ENCODE measurements at regions not wholly inside any gene's neighbourhood (a gene's known extent, or its start where the extent isn't known, plus 50 kb on each side); places are given as distances from the start of the nearest gene placed in this dataset.
A peak's percentile ranks its signal among the peaks of the same experiment; 100 is the strongest.

- no peak for DNase-seq
These were observed 115.8 kb upstream of the IQCM start for GRCh38 chr4:149931431-149931830.

GRCh38 chr4:149932188-149932587 lies 116.5 kb upstream of the IQCM start:
- DNase-seq = no peak

- DNase-seq = no peak
These were observed 117.5 kb upstream of the IQCM start for GRCh38 chr4:149933120-149933519.

- DNase-seq = no peak
These were observed 118.2 kb upstream of the IQCM start for GRCh38 chr4:149933883-149934282.

- no peak for DNase-seq
These were observed 128.9 kb upstream of the DCLK2 start for GRCh38 chr4:149949381-149949780.

GRCh38 chr4:149951152-149951900 lies 126.9 kb upstream of the DCLK2 start:
- DNase-seq = no peak

- no peak for DNase-seq
These were observed 126.1 kb upstream of the DCLK2 start for GRCh38 chr4:149952101-149952500.

- DNase-seq = no peak
These were observed 125.5 kb upstream of the DCLK2 start for GRCh38 chr4:149952716-149953115.

GRCh38 chr4:149955780-149956390 lies 122.4 kb upstream of the DCLK2 start:
- DNase-seq = no peak

- DNase-seq = no peak
These were observed 121.6 kb upstream of the DCLK2 start for GRCh38 chr4:149956678-149957077.

- no peak for DNase-seq
These were observed 116.2 kb upstream of the DCLK2 start for GRCh38 chr4:149961876-149962597.

GRCh38 chr4:149964001-149964796 lies 114.0 kb upstream of the DCLK2 start:
- DNase-seq = no peak

- DNase-seq = no peak
These were observed 113.0 kb upstream of the DCLK2 start for GRCh38 chr4:149965206-149965605.

- no peak for DNase-seq
These were observed 105.8 kb upstream of the DCLK2 start for GRCh38 chr4:149972407-149972806.

GRCh38 chr4:149973181-149973580 lies 105.1 kb upstream of the DCLK2 start:
- no peak for DNase-seq

GRCh38 chr4:149975172-149975571 lies 103.1 kb upstream of the DCLK2 start:
- no peak for DNase-seq

- no peak for DNase-seq
These were observed 98.0 kb upstream of the DCLK2 start for GRCh38 chr4:149980121-149980682.

- peak; percentile 19 for DNase-seq
These were observed 97.3 kb upstream of the DCLK2 start for GRCh38 chr4:149980941-149981340.

GRCh38 chr4:149983401-149983800 lies 94.8 kb upstream of the DCLK2 start:
- no peak for DNase-seq

GRCh38 chr4:149983931-149984330 lies 94.3 kb upstream of the DCLK2 start:
- DNase-seq = no peak

- no peak for DNase-seq
These were observed 92.3 kb upstream of the DCLK2 start for GRCh38 chr4:149985981-149986380.

GRCh38 chr4:149986917-149987316 lies 91.3 kb upstream of the DCLK2 start:
- no peak for DNase-seq
